ENCODE measurements at regions not wholly inside any gene's neighbourhood (a gene's known extent, or its start where the extent isn't known, plus 50 kb on each side); places are given as distances from the start of the nearest gene placed in this dataset.

DNA sequence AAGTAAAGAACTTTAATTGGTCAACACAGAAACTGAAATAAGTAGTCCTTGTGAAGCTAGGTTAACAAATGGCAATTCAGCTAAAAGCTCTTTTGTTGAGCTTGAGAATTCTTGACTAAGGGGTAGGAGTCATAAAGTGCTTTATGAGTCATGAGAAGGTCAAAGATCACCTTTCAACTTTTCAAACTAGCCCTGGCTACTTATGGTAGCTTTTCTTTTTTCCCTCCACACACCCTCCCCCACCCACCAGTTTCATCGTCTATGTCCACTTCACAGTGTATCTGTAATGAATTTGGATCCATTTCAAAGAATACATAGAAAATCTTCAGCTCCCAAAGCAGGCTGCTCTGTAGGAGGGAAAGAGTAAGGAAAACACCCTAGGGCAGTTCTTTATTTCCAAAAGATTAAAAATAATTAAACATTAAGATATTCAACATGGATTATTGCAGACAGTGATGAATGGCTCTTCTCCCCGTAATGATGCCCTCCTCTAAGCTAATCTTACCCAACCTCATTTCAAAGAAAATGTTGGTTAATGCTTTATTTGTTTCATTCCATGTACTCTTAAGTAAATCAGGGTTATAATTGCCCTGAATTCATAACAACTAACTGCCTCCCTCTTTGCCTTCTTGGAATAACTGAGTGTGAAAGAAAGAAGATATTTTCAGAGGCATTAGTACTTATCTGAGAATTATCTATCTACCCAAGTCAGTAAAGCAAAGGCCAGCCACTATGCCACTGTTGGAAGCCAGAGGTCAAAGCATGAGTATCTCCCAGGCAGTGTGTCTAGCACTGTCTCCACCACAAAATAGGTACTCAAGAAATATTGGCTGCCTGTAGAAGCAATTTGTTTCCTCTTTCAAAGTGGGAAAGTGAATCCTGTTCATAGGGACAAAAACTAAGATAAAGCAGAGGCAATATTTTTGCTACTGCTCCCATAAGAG, 290.6 kb downstream of the PIK3R1 start:
- TF ChIP-seq, protein P1, sequence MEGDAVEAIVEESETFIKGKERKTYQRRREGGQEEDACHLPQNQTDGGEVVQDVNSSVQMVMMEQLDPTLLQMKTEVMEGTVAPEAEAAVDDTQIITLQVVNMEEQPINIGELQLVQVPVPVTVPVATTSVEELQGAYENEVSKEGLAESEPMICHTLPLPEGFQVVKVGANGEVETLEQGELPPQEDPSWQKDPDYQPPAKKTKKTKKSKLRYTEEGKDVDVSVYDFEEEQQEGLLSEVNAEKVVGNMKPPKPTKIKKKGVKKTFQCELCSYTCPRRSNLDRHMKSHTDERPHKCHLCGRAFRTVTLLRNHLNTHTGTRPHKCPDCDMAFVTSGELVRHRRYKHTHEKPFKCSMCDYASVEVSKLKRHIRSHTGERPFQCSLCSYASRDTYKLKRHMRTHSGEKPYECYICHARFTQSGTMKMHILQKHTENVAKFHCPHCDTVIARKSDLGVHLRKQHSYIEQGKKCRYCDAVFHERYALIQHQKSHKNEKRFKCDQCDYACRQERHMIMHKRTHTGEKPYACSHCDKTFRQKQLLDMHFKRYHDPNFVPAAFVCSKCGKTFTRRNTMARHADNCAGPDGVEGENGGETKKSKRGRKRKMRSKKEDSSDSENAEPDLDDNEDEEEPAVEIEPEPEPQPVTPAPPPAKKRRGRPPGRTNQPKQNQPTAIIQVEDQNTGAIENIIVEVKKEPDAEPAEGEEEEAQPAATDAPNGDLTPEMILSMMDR (IDR thresholded peaks at IDR 0.05): no peak
- no peak for TF ChIP-seq POLR2A (IDR thresholded peaks at IDR 0.05)

Measured in lower leg skin (tissue), 3 donors.